ENCODE measurements at regions not wholly inside any gene's neighbourhood (a gene's known extent, or its start where the extent isn't known, plus 50 kb on each side); places are given as distances from the start of the nearest gene placed in this dataset.
"Not testable (repeated sequence)": the region's sequence is repeated elsewhere in the genome, so short reads cannot be mapped to it uniquely, and the experiment has no call there.

DNA sequence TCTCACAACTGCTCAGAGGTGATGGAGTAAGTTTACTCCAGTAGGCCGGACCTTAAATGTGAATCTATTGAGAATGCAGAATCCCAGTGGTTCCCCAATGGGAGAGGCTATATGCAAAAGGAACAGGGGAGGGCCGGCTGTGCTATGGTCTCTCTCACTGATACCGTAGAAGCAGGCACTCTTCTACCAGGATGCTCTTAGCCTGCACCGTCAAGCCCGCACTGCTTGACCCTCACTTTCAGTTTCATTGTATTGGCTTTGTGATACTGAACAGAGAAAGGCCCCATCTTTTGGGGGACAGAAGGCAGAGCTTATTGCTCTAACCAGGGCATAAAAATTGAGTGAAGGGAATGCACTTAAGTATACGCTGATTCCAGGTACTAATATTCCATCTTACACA is 615.0 kb upstream of the RGMB start:
- no peak for DNase-seq

DNA sequence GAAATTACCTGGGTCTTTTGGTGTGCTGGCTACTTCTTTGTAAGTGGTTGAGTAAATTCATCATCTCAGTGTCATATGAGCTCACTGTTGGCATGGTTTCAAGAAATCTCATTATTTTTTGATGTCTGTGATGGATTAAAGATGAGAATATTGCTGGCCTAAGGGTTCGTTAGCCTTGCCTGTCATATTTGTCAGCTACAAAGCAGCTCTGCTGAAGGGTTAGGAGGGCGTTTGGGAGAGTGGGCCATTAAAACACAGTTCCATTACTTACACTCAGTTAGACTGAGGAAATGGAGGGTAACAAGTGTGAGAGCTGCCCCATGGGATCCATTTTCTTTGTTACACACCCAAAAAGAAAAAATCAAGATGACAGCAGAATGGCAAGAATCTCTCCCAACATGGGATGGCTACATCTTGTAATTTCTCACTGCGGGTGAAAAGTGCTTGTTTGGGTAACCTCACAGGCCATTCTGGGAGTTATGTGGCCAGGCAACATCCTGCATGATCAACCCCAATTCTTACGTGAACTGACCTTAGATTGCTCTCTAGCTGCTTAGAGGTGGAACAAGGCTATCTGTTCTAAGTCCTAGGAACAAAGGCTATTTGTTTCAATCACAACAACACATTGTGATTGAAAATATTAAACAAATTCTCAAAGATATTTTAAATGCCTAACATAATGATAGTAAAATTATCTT is 609.5 kb upstream of the RGMB start:
- no peak for DNase-seq

DNA sequence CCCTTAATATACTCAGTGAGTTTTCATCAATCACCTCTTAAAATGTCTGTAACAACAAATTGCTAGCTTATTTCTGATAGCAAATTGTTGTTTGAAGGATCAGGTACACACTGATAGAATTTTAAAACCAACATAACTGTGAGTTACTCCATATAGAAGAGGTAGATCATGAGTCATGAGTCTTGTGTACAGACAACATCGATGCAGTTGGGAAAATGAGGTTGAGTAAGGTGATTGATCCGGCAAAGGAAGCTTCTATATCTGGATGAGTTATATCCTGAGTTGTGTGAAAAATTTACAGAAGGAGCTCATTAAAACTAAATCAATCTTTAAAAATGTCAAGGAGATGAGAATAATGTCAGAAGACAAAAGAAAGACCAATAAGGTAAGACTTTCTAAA is 604.6 kb upstream of the RGMB start:
- no peak for DNase-seq

DNA sequence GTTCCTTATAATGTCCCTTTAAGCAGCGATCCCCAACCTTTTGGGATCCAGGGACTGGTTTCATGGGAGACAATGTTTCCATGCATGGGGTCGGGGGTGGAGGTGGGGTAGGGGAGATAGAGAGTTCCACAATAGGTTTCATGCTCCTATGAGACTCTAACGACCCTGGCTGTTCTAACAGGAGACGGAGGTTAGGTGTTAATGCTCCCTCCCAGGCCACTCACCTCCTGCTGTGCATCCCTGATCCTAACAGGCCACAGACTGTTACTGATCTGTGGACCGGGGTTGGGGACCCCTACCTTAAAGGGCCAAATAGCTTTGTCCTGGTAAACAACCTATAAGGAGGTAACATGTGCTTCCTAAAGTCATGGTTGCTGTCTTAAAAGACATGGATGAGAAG is 602.5 kb upstream of the RGMB start:
- no peak for DNase-seq

DNA sequence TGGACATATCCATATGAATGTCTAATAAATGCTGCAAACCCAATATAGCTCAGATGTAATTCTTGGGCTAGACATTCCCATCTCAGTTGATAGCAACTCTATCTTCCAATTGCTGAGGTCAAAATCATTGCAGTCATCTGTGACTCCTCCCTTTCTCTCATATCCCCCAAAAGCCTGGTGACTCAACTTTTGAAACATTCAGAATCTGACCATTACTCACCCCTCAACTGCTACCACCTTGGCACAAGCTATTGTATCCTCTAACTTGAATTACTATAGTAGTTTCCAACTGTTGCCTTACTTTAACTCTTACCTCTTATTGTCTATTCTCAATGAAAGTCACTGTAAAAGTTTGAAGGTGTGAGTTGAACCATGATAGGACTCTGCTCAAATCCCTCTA is 600.1 kb upstream of the RGMB start:
- DNase-seq = no peak

DNA sequence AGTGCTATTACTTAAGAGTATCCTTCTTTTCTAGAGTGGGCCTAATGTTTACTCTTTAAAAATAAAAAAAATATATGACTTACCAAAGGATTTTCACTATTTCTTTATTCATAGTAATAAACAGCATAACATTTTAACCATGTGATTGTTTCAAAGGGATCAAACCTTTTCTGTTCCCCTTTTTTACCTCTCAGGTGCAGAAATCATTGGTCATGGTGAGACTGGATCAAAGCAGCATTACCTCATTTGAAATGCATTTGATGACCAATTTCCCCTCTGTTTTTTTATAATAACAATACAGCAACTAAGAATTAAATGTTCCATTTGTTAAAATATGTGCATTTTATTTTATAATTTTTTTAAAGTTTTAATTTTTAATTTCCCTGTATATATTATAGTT is 598.0 kb upstream of the RGMB start:
- DNase-seq = no peak

DNA sequence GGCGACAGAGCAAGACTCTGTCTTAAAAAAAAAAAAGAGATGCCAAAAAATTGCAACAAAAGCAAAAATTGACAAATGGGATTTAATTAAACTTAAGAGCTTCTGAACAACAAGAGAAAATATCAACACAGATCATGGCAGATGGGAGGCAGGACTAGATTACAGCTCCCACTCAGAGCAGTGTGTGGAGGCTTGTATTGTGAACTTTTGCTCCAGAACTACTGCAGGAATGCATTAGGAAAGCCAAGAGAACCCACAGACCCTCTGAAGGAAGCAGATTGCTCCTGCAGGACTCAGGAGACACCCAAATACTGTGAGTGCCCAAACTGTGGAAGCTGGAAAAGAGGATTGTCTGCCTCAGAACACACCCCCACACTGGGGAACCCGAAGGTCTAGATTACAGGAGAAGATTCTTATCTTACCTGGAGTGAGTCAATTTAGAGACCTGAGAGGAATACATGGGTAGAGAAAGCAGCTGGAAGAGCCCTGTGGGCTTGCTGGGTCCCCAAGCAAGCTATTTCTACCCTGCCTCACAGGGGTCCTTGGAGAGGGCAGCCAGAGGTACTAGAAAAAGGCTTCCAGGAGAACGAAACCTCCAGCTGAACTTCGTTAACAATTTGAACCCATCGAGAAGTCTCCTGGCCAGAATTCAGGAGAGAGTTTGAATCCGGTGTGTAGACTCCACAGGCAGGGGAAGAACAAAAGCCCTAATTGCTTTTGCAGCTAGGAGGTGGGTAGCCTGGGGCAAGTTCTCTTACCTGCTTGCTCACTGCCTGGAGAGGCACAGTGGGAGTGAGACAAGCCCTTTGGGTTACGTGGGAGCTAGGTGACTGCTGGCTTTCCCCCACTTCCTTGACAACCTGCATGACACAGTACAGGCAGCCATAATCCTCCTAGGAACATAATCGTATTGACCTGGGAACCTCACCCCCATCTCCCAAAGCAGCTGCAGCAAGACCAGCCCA is 593.4 kb upstream of the RGMB start:
- no peak for DNase-seq

DNA sequence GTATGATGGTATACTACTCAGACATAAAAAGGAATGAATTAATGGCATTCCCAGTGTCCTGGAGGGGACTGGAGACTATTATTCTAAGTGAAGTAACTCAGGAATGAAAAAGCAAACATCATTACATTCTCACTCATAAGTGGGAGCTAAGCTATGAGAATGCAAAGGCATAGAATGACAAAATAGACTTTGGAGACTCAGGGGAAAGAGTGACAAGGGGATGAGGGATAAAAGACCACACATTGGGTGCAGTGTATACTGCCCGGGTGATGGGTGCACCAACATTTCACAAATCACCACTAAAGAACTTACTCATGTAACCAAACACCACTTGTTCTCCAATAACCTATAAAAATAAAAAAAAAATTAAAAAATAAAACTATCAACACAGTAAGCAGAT is 587.3 kb upstream of the RGMB start:
- no peak for DNase-seq

DNA sequence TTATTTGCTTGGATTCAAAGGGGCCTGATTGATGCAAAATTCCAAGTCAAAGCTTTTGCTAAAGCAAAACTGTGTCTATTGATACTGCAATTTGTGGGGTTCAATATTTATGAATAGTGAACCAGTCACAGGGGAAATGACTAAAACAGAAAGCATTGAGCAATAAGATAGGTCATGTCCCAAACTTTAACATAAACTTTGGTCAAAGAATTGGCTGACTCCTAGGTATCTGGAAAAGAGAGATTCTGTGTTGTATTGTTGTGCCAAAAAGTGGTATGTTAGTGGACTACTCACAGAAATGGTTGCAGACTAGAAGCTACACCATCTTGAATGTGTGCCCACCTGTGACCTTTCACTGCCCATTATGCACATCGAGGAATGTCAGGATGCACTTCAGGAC is 585.5 kb upstream of the RGMB start:
- no peak for DNase-seq

DNA sequence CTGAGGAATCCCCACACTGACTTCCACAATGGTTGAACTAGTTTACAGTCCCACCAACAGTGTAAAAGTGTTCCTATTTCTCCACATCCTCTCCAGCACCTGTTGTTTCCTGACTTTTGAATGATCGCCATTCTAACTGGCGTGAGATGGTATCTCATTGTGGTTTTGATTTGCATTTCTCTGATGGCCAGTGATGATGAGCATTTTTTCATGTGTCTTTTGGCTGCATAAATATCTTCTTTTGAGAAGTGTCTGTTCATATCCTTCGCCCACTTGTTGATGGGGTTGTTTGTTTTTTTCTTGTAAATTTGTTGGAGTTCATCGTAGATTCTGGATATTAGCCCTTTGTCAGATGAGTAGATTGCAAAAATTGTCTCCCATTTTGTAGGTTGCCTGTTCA is 583.1 kb upstream of the RGMB start:
- not testable (repeated sequence) for DNase-seq

DNA sequence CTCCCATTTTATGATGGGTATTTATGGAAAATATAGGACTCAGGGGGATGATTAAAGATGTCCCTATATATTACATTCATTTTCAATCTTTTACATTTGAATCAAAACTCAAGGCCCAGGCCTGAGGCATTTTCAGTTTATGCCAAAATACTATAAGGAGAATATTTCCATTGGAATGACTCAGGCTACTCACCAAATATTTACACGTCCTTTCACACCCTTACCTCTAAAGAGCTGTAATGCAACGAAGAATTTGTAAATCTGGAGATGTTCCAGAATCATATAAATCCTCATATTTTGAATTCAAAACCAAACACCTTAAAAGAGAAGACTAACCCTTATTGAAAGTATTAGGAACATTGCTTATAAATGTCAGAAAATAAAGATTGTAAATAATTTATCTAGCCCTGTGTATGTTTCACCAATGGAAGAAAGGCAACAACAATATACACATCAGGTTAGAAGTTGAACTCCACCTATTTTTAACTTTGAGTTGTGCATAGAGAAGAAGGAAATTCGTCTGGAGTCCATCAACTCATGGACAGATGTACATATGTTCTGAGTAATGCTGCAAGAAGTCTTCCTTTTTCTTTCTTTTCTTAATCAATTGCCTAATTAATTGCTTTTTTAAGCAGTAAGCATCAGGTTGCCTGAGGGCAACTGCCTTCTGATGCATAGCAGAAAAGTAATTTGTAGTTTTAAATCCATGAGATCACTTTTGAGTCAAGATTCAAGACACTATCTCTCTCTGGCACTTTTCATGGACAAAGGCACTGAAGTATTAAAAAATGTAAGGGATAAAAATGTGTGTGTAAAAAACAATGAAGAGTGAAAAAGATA is 579.3 kb upstream of the RGMB start:
- DNase-seq = no peak

DNA sequence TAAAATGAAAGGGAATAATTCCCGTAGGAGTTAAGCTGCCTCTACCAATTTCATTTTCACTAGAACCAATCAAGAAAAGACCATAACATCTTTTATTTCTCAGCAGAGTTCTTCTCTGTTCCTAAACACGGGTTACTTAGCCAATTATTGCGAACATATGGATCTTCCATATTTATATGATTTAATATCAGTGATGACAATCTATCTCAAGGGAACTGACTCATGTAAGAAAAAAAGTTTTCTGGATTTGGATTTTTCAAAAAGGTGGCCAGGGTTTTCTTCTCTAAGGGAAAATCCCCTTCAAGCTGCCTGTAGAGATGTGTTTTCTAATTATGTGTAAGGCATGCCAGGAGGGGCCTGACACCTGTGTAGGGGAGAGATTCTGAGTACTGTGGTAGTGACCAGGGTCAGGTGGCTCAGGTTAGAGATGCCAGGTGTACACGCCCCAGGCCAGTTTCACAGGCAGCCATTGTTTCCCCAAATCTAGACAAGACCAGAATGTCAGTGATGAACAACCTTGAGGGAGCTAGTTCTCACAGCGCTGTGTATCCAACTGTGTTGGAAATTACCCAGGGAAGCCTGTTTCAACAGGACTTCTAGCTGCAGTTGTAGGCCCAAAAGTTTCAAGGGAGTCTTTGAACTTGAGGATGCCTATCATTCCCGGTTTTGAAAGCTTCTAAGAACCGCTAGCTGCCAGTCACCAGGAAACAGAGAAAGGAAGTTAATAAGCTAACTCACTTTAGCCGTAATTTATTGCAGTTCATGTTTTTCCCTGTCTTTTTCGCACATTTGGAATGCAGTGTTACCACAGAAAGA is 572.5 kb upstream of the RGMB start:
- no peak for DNase-seq

DNA sequence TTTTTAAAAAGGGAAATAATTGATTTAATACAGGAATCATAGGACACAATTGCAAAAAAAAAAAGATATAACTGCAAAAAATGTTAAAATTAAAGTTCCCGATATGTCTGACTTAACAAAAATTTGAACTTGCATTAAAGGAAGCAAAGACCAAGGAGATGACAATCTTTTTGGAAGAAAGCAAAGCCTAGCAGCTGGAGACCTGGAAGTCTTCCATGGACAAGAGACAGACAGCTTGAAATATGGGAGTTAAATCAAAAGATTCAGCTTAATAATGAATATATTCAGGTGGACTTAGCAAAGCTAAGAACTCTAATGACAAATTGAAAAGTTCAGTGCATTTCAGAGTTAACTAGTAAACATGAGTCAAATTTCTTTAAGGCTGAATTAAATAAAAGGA is 568.7 kb upstream of the RGMB start:
- DNase-seq = no peak

DNA sequence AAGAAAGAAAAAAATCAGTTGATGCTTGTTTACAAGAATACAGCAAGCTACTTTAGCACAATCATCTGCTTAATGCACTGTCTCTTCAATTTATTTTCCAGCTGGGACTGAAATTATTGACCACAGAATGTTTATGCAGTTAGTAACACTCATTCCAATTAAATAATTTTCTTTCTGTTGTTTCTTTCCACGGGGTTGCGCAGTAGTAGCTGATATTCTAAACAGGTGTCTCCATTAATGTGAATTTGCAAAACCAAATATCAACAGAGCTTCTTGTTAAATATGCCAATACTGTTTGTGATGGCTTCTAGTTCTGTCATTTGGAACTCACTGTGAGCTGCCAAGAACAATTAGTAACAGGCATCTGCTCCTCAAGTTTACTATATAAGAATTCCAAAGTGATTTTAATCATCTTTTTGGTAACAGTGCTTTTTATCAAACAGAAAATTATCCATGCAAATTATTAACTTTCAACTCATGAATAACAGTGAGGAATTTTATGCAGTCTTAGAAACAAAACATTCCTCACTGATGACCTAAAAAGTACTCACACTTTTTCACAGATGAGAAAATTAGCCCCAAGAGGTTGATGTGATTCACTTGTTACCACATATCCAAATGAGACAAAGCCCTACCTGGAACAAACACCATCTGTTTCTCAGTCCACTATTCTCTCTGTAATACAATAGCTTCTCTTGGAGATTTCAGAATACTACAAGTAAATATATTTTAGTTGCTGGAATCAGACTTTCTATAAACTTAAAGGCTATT is 567.6 kb upstream of the RGMB start:
- DNase-seq = no peak

DNA sequence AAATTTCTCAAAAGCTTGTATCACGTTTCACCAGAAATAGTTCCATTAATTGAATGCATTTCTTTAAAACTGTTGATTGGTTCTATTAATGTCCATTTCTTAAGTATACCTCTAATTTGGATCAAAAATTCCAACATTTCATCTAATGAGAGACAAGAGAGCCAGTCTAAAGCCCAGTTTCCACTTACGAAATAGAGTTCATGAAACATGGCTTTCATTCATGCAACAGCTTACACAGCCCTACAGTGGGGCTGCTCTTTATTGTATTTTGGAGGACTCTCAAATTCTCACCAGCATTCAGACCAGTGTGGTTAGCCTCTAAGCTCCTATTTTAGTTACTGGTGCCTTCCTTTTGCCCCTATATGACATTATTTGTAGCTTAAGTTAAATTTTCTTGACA is 566.9 kb upstream of the RGMB start:
- no peak for DNase-seq

DNA sequence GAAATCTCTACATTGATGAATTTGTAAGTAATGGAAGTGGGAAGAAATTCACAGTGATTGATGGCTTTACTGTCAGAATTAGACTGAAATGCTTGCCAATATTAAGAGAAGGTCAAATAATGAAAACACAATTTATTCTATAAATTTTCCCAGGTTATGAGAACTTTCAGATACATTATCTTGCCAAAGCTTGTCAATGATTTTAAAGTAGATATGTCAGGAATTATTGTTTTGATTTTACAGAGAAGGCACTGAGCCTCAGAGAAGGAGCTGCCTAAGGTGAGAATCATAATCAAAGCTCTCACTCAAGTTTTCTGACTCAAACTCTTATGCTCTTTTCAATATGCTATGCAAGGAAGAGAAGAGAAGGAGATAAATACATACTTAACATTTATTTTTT is 564.0 kb upstream of the RGMB start:
- no peak for DNase-seq

DNA sequence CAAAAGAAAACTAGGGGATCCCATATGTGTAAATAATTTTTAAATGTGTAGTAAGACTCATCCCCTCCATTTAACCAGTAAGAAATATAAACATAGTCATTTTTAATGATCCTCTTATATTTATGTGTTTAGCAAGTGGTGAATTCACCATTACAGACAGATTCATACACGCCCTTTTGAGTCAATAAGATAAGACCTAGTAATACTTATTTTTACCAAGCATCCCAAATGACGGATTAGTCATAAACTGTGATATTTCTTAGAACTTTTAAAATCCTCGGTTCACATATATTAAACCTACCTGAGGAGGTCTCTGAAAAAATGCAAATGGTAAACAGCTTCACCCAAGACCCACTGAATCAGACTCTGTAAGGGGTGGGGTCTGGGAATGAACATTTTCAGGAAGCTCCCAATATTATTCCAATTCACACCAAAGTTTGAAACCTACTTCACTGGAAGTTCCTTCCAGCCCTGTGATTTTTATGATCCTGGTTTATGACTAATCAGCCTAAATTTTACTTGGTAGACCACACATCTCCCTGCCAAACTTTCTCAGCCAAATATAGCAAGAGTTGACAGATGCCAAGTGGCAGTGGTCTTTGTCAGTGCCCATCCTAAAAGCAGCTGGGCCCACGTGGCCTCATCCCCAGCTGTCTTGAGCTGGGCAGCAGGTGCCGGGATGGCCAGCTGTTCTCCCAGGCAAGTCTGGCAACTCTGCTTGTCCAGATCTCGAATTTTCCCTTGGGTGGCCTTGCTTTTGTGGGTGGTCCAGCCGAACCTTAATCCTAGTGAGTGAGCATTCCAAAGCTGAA is 559.0 kb upstream of the RGMB start:
- no peak for DNase-seq

DNA sequence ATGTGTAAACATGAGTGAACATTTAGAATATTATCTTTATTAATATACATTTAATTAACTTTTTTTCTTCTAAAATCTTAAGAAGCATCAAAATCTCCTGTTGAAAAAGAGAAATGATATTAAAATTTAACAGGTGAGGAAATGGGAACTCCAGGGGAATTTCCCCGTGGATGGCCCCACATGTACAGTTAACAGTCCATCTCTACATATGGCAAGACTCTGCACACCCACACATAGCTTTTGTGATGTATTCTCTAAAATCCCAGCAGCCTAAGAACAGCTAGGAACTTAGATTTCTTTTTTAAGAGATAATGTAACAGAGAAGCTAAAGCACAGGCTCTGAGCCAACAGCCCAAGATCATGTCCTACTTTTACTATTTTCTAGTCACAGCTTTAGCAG is 556.3 kb upstream of the RGMB start:
- no peak for DNase-seq

DNA sequence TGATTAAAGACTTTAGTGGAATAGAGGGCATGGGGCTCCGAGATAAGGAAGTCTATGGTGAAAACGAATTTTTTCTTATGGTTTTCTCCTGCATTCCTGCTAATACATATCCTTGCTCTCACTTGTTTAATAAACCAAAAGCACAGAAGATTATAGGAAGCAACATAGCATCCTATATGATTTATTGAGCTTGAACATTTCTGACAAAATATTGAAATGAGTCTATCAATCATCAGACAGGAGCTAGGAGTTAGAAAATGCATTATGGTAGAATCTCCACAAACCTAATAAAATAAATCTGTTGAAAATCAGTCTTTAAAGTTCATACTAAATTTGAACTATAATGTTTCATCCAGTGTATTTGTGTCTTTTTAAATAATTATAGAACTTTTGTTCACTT is 554.6 kb upstream of the RGMB start:
- DNase-seq = no peak

DNA sequence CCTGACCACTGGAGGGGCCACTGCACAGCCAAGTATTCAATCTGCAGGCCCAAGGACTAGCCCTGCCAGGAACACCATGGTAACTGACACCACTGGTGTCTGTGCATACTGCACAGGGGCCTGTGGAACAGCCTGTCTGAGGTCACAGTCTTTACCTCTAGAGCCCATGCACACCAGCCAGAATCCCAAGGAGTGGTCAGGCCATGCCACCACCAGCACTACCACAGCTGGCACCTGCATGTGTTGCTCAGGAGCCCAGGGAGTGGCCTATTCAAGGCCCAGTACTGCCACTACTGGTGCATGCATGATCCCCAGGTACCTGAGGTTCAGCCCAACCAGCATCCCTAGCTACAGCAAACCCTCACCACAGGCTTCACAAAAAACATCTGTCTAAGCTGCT is 546.0 kb upstream of the RGMB start:
- no peak for DNase-seq

DNA sequence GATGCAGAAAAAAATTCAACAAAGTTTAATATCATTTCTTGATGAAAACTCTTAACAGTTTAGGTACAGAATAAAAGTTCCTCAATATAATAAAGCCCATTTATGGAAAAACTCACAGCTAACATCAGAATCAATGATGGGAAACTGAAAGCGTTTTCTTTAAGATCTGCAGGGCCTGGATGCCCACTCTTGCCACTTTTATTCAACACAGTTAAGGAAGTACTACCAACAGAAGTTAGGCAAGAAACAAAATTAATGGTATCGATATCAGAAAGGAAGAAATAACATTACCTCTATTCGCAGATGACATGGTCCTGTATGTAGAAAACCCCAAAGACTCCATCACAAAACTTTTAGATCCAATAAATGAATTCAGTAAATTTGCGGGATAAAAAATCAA is 542.4 kb upstream of the RGMB start:
- no peak for DNase-seq
